ENCODE measurements at regions not wholly inside any gene's neighbourhood (a gene's known extent, or its start where the extent isn't known, plus 50 kb on each side); places are given as distances from the start of the nearest gene placed in this dataset.

GRCh38 chr1:87250336-87250735 is 78.3 kb upstream of the LMO4 start:
- no peak for TF ChIP-seq POLR2A (IDR thresholded peaks at IDR 0.05; ENCODE audit: low read depth, low read length)
- FAIRE-seq (no peak), DNase-seq (ENCODE audit: insufficient read length, low spot score) (no peak)

DNA sequence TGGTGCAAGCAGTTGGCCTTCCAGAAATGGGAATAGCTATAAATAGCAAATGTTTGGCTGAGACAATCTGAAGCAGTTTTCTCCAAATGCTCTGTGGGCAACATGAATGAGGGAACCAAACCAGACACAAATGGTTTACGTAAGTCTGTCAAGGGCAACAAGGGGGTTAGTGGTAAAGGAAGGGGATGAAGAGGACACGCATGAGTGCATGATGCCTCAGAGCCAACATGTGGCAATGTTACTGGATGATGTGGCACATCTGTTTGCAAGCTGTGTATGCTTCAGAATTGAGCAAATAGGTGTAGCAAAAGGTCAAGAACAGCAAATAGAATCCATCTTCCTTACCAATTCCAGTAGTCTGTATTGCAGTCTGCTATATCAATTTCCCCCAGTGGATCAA is 76.3 kb upstream of the LMO4 start:
- no peak for TF ChIP-seq POLR2A (IDR thresholded peaks at IDR 0.05; ENCODE audit: low read depth, low read length)
- no peak for FAIRE-seq
- DNase-seq (ENCODE audit: insufficient read length, low spot score): no peak

DNA sequence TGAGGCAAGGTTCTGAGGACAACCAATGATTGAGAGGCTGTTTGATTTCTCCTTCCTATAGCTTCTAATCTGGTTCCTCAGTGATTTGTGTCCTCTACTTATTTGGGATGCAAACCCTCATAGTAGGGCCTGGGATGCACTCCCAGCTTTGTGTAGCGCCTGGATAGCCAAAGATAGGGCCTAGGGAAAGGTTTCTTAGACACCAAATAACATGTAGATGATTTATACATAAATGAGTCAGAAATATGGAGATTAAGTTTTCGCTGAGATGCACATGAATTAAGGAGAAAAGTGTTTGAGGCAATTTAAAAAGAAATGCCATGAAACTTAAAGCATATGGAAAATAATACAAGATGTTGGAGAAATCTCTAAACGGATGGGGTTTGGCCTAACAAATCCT is 66.0 kb upstream of the LMO4 start:
- no peak for TF ChIP-seq POLR2A (IDR thresholded peaks at IDR 0.05; ENCODE audit: low read depth, low read length)
- DNase-seq (ENCODE audit: insufficient read length, low spot score) (no peak), FAIRE-seq (no peak)

DNA sequence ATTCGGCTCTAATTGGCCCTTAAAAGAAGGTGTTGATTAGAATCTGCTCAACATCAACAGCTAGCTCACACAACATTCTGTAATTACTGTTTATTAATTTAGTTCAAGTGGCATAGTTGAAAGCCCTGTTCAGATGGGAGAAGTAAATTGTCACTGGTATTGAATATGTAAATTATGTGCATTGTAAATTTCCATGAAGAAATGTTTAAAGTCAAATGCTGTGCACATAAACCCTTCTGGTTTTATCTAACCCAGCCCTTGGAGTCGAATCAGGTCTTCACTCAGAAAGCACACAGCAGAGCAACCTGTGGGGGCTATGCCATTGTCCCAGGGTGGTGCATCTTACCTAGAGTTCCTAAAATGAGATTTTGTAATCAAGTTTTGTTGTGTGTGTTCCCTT is 65.4 kb upstream of the LMO4 start:
- FAIRE-seq: no peak
- no peak for TF ChIP-seq POLR2A (IDR thresholded peaks at IDR 0.05; ENCODE audit: low read depth, low read length)
- no peak for DNase-seq (ENCODE audit: insufficient read length, low spot score)

DNA sequence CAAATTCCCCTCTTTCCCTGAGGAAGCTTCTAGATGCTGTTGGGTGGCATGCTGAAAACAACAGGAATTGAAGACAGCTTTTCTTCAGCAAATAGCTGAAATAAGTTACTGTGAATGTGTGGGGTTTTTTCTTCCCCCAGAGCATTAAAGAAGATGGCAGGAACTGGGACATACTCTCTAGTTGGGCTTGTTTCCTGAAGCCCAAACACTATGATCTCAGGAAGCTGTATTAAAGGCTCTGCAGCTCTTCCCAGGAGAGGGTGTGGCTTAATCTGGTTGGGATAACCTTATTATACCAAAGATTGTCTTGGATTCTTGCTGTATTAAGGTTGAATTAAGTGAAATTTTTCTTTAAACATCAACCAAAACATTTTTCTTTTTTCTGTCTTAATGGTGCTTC is 64.9 kb upstream of the LMO4 start:
- DNase-seq (ENCODE audit: insufficient read length, low spot score) (no peak), FAIRE-seq (no peak)
- TF ChIP-seq POLR2A (IDR thresholded peaks at IDR 0.05; ENCODE audit: low read depth, low read length): no peak

- FAIRE-seq (no peak), DNase-seq (ENCODE audit: insufficient read length, low spot score) (no peak)
- TF ChIP-seq POLR2A (IDR thresholded peaks at IDR 0.05; ENCODE audit: low read depth, low read length): no peak
Measured at GRCh38 chr1:87264976-87265375, 63.7 kb upstream of the LMO4 start.

DNA sequence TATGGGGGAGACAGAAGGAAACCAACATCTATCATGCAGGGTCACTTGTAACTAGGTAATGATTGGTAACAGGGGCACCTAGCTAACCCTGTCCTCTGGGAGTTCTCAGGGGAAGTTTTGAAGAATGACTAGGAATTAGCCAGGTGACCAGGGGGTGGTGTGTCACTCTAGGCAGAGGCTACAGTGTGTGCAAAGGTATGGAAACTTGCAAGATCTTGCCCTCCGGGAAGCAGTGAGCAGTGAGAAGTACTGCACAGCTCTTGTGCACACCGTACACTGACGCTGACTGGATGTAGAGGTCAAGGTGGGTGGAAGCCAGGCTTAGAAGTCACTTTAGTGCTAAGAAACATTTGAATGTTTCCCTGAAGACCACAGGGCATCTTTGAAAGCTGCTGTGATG is 62.9 kb upstream of the LMO4 start:
- FAIRE-seq: no peak
- no peak for TF ChIP-seq POLR2A (IDR thresholded peaks at IDR 0.05; ENCODE audit: low read depth, low read length)

DNA sequence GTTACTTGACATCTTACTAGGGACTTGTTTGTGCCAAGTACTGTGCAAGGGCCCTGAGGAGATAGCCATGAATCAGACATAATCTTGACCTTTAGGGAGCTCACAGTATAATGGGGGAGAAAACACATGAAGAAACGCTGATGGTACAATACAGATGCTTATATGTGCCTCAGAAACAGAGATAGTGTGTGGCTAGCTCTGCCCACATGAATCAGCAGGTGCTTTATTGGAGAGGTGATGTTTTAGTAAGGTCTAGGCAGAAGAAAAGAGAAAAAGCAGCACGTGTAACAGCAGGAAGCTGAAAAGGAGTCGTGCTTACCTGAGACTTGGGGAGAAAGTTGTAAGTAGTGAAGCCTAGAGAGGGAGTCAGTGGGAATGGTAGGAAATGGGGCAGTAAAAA is 60.6 kb upstream of the LMO4 start:
- TF ChIP-seq POLR2A (IDR thresholded peaks at IDR 0.05; ENCODE audit: low read depth, low read length): no peak
- FAIRE-seq (no peak), DNase-seq (ENCODE audit: insufficient read length, low spot score) (no peak)

More for the DNA sequence above, 62.9 kb upstream of the LMO4 start:
- no peak for DNase-seq (ENCODE audit: insufficient read length, low spot score)

GRCh38 chr1:87269921-87270320 is 58.8 kb upstream of the LMO4 start:
- no peak for DNase-seq (ENCODE audit: insufficient read length, low spot score)
- FAIRE-seq: no peak
- no peak for TF ChIP-seq POLR2A (IDR thresholded peaks at IDR 0.05; ENCODE audit: low read depth, low read length)

- FAIRE-seq: no peak
- no peak for TF ChIP-seq POLR2A (IDR thresholded peaks at IDR 0.05; ENCODE audit: low read depth, low read length)
- DNase-seq (ENCODE audit: insufficient read length, low spot score): no peak
Measured at GRCh38 chr1:87273291-87273690, 55.4 kb upstream of the LMO4 start.

- TF ChIP-seq POLR2A (IDR thresholded peaks at IDR 0.05; ENCODE audit: low read depth, low read length): no peak
- FAIRE-seq: no peak
- no peak for DNase-seq (ENCODE audit: insufficient read length, low spot score)
Measured at GRCh38 chr1:87274851-87275250, 53.8 kb upstream of the LMO4 start.

GRCh38 chr1:87278825-87279535 is 49.7 kb upstream of the LMO4 start:
- FAIRE-seq (no peak), DNase-seq (ENCODE audit: insufficient read length, low spot score) (no peak)
- no peak for TF ChIP-seq POLR2A (IDR thresholded peaks at IDR 0.05; ENCODE audit: low read depth, low read length)
